ENCODE measurements at regions not wholly inside any gene's neighbourhood (a gene's known extent, or its start where the extent isn't known, plus 50 kb on each side); places are given as distances from the start of the nearest gene placed in this dataset.
"Not testable (repeated sequence)": the region's sequence is repeated elsewhere in the genome, so short reads cannot be mapped to it uniquely, and the experiment has no call there.

GRCh38 chr7:51451751-51452476 lies 135.3 kb upstream of the COBL start:
- ATAC-seq (no peak), DNase-seq (ENCODE audit: missing footprints) (no peak)
- intact Hi-C loops (cut with DNase I), result no loop called here

DNA sequence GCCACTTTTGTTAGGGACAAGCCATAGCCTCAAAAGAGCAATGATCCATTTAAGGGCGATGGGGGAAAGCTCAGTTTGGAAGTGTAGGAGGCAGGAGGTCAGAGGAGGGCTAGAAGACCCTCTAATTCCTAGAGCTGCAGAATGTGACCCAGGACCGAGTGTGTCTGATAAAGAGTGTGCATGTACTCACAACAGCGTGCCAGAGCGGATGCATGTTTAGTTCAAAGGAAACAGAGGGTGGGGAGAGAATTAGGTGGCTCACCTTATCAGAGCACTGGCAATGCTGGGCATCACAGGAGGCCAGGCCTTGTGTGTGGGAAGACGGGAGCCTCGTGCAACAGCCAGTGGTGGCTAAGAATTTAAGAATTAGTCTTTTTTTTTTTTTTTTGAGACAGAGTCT lies 133.9 kb upstream of the COBL start:
- DNase-seq (ENCODE audit: missing footprints) (no peak), ATAC-seq (no peak)
- intact Hi-C loops (cut with DNase I), result no loop called here

GRCh38 chr7:51446785-51447184 lies 130.2 kb upstream of the COBL start:
- intact Hi-C loops (cut with DNase I), result no loop called here
- DNase-seq (ENCODE audit: missing footprints) (no peak), ATAC-seq (no peak)

- intact Hi-C loops (cut with DNase I), result no loop called here
- DNase-seq (ENCODE audit: missing footprints), result no peak
- ATAC-seq, result no peak
Measured at GRCh38 chr7:51446356-51446755, 129.7 kb upstream of the COBL start.

DNA sequence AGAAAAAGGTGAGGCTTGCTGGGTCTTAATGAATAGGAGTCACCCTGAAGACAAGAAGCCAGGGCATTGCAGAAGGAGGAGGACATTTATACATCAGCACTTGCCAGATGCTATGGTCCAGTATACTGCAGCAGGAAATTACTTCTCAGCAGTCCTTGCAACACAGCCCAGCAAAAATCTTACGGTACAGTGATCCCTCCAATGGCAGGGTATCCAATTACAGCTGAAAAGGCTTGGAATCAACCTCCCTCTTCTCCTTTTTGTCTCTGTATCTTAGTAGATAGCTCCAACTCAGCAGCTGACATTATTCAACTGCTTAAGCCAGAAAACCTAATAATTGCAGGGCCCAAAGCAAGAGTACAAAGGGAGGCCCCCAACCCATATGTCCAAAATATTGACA lies 128.3 kb upstream of the COBL start:
- DNase-seq (ENCODE audit: missing footprints) (no peak), ATAC-seq (no peak)
- intact Hi-C loops (cut with DNase I), result no loop called here

DNA sequence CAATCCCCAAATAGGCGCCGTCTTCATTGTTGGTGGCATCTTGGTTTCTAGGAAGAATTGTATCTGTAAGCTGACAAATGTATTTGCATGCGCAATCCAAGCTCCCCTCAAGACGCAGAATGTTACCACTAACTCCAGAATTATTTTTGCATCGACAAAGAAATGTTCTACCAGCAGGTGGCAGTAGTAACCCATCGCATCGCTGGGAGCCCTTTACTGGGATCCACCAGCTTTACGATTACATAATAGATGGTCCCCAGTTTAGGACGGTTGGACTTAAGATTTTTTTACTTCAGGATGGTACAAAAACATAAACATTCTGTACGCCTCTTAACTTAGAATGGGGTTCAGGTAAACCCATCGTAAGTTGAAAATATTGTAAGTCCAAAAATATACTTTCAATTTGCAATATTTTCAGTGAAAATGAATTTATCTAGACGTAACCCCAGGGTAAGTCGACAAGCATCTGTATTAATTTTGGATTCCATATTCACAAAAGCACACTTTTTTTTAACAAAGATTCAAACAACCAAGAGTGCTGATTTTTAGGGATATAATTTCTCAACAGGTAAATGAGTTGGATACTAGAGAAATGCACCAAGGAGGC lies 114.0 kb upstream of the COBL start:
- peak; percentile 16 for ATAC-seq
- no peak for DNase-seq (ENCODE audit: missing footprints)
- intact Hi-C loops (cut with DNase I), result no loop called here

DNA sequence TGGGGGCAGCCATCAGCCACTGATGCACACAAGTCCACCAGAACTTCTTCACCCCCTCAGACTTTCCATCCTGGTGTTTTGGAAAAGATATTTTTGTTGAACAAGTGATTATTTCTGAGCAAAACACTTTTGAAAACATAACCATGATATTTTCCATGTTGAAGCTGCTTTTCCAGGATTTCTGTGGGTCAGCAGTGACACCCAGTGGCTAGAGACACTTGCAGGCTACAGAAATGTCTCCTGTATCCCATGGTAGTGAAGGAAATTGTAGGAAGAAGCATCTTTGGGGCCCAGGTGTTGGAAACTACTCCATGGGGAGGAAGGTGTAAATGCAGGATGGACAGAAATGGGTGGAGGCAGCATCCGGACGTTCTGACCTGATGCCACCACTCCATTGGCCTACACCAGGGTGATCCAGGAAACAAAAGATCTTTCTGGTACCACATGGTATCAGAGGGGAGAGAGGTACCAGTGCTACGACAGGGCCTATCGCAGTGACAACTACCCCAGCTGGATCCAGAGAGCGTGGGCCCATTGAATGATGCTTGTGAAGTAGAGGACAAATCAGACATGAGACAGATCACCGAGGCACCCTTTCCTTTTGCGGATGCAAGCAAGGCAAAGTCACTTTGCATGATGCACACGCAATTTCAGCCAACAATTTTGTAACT lies 111.7 kb upstream of the COBL start:
- intact Hi-C loops (cut with DNase I), result no loop called here
- ATAC-seq (no peak), DNase-seq (ENCODE audit: missing footprints) (no peak)

GRCh38 chr7:51426163-51426562 lies 109.6 kb upstream of the COBL start:
- intact Hi-C loops (cut with DNase I), result no loop called here
- ATAC-seq (no peak), DNase-seq (ENCODE audit: missing footprints) (no peak)

DNA sequence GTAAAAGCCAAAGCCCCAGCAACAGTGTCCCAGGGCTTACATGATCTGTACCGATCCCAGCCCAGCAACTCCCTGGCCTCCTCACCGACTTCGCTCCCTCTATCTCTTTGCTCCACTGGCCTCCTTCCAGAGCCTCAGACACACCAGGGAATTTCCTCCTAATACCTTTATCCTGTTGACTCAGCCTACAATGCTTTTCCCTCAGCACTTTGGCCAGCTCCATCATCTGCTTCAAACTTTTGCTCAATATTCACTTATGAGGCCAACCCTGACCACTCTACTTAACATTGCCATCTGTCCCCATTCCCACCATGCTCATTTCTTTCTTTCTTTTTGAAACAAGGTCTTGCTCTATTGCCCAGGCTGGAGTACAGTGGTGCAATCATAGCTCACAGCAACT lies 93.3 kb upstream of the COBL start:
- DNase-seq (ENCODE audit: missing footprints); ATAC-seq; intact Hi-C loops (cut with DNase I): not testable (repeated sequence)

DNA sequence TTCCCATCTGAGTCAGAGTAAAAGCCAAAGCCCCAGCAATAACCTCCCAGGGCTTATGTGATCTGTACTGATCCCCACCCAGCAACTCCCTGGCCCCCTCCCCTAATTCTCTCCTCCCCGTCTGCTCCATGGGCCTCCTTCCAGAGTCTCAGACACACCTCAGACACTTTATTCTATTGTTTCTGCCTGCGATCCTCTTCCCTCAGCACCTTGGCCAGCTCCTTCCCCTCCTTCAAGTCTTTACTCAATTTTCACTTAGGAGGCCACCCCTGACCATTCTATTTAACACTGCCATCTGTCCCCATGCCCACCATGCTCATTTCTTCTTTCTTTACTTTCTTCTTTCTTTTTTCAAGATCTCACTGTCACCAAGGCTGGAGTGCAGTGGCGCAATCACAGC lies 81.0 kb upstream of the COBL start:
- ATAC-seq; DNase-seq (ENCODE audit: missing footprints); intact Hi-C loops (cut with DNase I): not testable (repeated sequence)

DNA sequence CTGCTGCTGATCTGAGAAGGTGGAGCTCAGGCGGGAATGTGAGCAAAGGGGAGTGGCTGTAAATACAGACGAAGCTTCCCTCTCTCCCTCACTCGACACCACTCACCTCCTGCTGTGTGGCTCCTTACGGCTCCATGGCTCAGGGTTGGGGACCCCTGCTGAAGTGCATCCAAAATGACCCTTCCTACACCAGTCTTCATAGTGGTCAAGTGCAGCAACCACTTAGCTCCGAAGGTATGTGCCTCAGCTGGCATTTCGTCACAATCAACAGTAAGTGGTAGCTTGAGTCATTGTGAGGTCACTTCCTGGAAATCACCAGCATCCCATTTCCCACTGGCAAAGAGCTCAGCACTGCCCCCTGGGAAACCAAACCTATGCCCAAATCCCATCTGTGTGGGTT lies 76.4 kb upstream of the COBL start:
- DNase-seq (ENCODE audit: missing footprints); intact Hi-C loops (cut with DNase I); ATAC-seq: not testable (repeated sequence)

- intact Hi-C loops (cut with DNase I); ATAC-seq; DNase-seq (ENCODE audit: missing footprints): not testable (repeated sequence)
Measured at GRCh38 chr7:51389952-51390351, 73.3 kb upstream of the COBL start.

- ATAC-seq; intact Hi-C loops (cut with DNase I); DNase-seq (ENCODE audit: missing footprints): not testable (repeated sequence)
Measured at GRCh38 chr7:51389216-51389812, 72.7 kb upstream of the COBL start.

- ATAC-seq; DNase-seq (ENCODE audit: missing footprints); intact Hi-C loops (cut with DNase I): not testable (repeated sequence)
Measured at GRCh38 chr7:51388241-51388640, 71.6 kb upstream of the COBL start.

- ATAC-seq; DNase-seq (ENCODE audit: missing footprints); intact Hi-C loops (cut with DNase I): not testable (repeated sequence)
Measured at GRCh38 chr7:51386806-51387568, 70.4 kb upstream of the COBL start.

- intact Hi-C loops (cut with DNase I); ATAC-seq; DNase-seq (ENCODE audit: missing footprints): not testable (repeated sequence)
Measured at GRCh38 chr7:51386184-51386583, 69.6 kb upstream of the COBL start.

DNA sequence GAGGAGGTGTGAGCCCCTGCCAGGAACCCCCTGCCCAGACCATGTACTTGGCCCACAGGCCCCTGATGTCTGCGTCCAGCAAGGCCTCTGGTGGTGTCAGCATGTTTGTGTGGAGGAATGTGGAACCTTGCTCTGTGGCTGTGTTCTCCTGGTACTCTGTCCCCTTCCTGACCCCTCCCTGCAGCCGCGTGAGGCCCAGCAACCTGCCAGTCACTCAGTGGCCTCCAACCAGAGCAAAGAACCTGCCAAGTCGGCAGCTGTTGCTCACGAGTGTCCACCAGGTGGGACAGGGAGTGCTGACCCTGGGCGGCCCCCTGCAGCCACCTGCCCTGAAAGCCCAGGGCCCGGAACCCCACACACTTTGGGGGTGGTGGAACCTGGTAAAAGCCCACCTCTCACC lies 65.6 kb upstream of the COBL start:
- intact Hi-C loops (cut with DNase I); DNase-seq (ENCODE audit: missing footprints); ATAC-seq: not testable (repeated sequence)

DNA sequence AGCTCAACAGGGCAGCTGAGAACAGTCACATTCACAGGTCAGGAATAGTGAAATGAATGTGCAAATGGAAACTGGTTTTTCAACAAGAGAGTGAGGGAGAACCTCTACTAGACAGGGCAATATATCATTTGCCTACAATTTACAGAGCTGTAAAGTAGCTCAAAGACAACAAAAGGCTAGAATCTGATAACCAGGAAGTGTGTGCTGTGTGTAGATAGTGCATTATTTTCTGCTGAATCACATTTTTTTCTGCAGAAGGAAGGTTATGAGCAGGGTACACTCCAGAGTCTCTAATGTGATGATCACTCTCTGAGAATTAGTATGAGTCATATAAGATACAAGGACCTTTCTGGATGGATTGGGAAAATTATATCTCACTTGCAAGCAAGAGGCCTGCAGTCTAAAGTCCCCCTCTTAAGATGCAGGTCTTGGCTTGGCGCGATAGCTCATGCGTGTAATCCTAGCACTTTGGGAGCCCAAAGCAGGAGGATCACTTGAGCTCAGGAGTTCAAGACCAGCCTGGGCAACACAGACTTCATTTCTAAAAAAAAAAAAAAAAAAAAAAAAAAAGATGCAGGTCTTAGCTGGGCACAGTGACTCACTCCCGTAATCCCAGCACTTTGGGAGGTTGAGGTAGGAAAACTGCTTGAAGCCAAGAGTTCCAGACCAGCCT lies 59.9 kb upstream of the COBL start:
- ATAC-seq (no peak), DNase-seq (ENCODE audit: missing footprints) (no peak)
- intact Hi-C loops (cut with DNase I), result no loop called here
